ENCODE measurements at regions not wholly inside any gene's neighbourhood (a gene's known extent, or its start where the extent isn't known, plus 50 kb on each side); places are given as distances from the start of the nearest gene placed in this dataset.
"Not testable (repeated sequence)": the region's sequence is repeated elsewhere in the genome, so short reads cannot be mapped to it uniquely, and the experiment has no call there.

DNA sequence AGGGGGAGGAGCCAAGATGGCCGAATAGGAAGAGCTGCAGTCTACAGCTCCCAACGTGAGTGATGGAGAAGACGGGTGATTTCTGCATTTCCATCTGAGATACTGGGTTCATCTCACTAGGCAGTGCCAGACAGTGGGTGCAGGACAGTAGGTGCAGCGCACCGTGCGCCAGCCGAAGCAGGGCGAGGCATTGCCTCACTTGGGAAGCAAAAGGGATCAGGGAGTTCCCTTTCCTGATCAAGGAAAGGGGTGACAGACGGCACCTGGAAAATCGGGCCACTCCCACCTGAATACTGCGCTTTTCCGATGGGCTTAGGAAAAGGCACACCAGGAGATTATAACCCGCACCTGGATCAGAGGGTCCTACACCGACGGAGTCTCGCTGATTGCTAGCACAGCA, 121.1 kb upstream of the SESTD1 start:
- H3K27ac Mint-ChIP-seq; H3K4me3 Mint-ChIP-seq; DNase-seq; H3K36me3 Mint-ChIP-seq; H3K27me3 Mint-ChIP-seq; CTCF ChIA-PET; H3K9me3 Mint-ChIP-seq (ENCODE audit: low read depth); H3K4me1 Mint-ChIP-seq; ATAC-seq: not testable (repeated sequence)

DNA sequence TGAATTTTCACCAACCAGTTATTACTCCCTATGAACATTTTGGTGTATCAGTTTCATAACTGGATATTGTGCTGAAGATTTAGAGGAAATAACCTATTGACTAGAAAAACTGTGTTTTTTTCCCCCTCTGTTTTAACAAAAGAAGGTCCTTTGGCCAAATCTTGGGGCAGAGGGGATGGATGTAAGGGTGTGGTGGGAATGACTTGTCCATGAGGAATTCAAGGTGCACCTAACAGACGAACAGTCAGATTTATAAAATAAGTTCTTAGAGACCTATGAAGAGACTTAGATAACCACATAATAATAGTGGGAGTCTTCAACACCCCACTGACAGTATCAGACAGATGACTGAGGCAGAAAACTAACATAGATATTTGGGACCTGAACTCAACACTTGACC, 119.3 kb upstream of the SESTD1 start:
- H3K36me3 Mint-ChIP-seq, result no peaks in the 10 kb centered on the region
- H3K4me3 Mint-ChIP-seq, result no peak overlapping the region
- no peak overlapping the region for H3K27ac Mint-ChIP-seq

GRCh38 chr2:179377296-179377695, 112.7 kb upstream of the SESTD1 start:
- no peak for DNase-seq
- Mint-ChIP-seq H3K4me1 (no peaks in the 10 kb centered on the region), H3K9me3 (ENCODE audit: low read depth) (no peaks in the 10 kb centered on the region), H3K27me3 (no peaks in the 10 kb centered on the region), H3K4me3 (no peak overlapping the region), H3K27ac (no peak overlapping the region), H3K36me3 (no peaks in the 10 kb centered on the region)
- CTCF ChIA-PET, result no interaction called here
- no peak for ATAC-seq

More for the DNA sequence above, 119.3 kb upstream of the SESTD1 start:
- no peaks in the 10 kb centered on the region for H3K9me3 Mint-ChIP-seq (ENCODE audit: low read depth)
- no peaks in the 10 kb centered on the region for H3K27me3 Mint-ChIP-seq
- H3K4me1 Mint-ChIP-seq, result no peaks in the 10 kb centered on the region
- DNase-seq, result no peak
- no peak for ATAC-seq
- CTCF ChIA-PET, result no interaction called here

GRCh38 chr2:179376881-179377280, 112.2 kb upstream of the SESTD1 start:
- Mint-ChIP-seq H3K9me3 (ENCODE audit: low read depth) (no peaks in the 10 kb centered on the region), H3K4me1 (no peaks in the 10 kb centered on the region), H3K27me3 (no peaks in the 10 kb centered on the region), H3K36me3 (no peaks in the 10 kb centered on the region), H3K4me3 (no peak overlapping the region), H3K27ac (no peak overlapping the region)
- CTCF ChIA-PET, result no interaction called here
- no peak for ATAC-seq
- no peak for DNase-seq

GRCh38 chr2:179373816-179374215, 109.2 kb upstream of the SESTD1 start:
- ATAC-seq (no peak), DNase-seq (no peak)
- H3K4me3 Mint-ChIP-seq, result no peak overlapping the region
- H3K27ac Mint-ChIP-seq, result no peak overlapping the region
- no peaks in the 10 kb centered on the region for H3K27me3 Mint-ChIP-seq
- no peaks in the 10 kb centered on the region for H3K4me1 Mint-ChIP-seq
- no peaks in the 10 kb centered on the region for H3K36me3 Mint-ChIP-seq
- no peaks in the 10 kb centered on the region for H3K9me3 Mint-ChIP-seq (ENCODE audit: low read depth)
- CTCF ChIA-PET, result no interaction called here

- ATAC-seq; H3K9me3 Mint-ChIP-seq (ENCODE audit: low read depth): not testable (repeated sequence)
Measured at GRCh38 chr2:179365561-179365960, 100.9 kb upstream of the SESTD1 start.

GRCh38 chr2:179355881-179356280, 91.2 kb upstream of the SESTD1 start:
- Mint-ChIP-seq H3K9me3 (ENCODE audit: low read depth) (no peaks in the 10 kb centered on the region), H3K36me3 (no peaks in the 10 kb centered on the region), H3K4me3 (no peak overlapping the region), H3K27me3 (no peaks in the 10 kb centered on the region), H3K27ac (no peak overlapping the region), H3K4me1 (no peaks in the 10 kb centered on the region)
- CTCF ChIA-PET, result no interaction called here
- DNase-seq, result no peak
- ATAC-seq, result no peak

More at GRCh38 chr2:179365561-179365960, 100.9 kb upstream of the SESTD1 start:
- H3K27me3 Mint-ChIP-seq, H3K4me3 Mint-ChIP-seq, H3K4me1 Mint-ChIP-seq, H3K27ac Mint-ChIP-seq, DNase-seq, CTCF ChIA-PET, H3K36me3 Mint-ChIP-seq: not testable (repeated sequence)

DNA sequence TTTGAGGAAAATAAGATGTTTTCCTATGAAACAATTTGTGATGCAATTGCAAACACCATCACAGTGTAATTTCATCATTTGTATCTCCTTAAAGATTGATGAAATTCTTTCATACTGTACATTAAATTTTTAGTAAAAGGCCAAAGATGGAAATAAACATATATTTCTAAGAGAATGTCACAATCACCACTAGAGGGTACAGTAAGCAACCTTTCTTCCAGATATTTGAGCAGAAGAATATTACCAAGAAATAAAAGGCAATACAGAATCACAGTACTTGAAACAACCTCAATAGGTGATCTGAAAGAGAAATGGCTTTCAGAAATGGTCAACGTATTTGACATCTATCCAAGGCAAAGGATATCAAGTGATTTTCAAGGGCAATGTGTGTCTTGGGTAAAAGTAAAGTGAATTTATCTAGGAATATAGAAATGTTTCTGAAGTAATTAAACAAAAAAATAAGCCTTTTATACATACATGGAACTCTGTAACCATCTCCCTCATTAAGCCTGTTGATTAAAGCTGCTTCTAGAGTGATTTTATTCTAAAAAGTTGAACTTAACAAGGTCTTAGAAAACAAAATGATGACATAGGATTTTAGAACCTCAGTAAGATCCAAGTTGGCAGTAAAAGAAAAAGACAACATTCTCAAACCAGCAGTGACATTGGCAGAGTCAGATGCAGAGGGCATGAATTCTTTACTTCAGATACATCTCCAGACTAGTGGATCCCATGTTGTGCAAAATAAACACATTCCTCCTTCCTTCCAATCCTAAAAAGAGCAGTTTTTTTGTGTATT, 90.3 kb upstream of the SESTD1 start:
- Mint-ChIP-seq H3K36me3 (no peaks in the 10 kb centered on the region), H3K27me3 (no peaks in the 10 kb centered on the region), H3K9me3 (ENCODE audit: low read depth) (no peaks in the 10 kb centered on the region), H3K27ac (no peak overlapping the region), H3K4me1 (no peaks in the 10 kb centered on the region), H3K4me3 (no peak overlapping the region)
- CTCF ChIA-PET, result no interaction called here
- ATAC-seq (no peak), DNase-seq (no peak)

- Mint-ChIP-seq H3K27me3 (no peaks in the 10 kb centered on the region), H3K4me1 (no peaks in the 10 kb centered on the region), H3K27ac (no peak overlapping the region), H3K36me3 (no peaks in the 10 kb centered on the region), H3K4me3 (no peak overlapping the region), H3K9me3 (ENCODE audit: low read depth) (no peaks in the 10 kb centered on the region)
- ATAC-seq, result no peak
- DNase-seq, result no peak
- CTCF ChIA-PET, result no interaction called here
Measured at GRCh38 chr2:179354296-179354695, 89.7 kb upstream of the SESTD1 start.

GRCh38 chr2:179352181-179352580, 87.5 kb upstream of the SESTD1 start:
- Mint-ChIP-seq H3K4me1 (no peaks in the 10 kb centered on the region), H3K4me3 (no peak overlapping the region), H3K27ac (no peak overlapping the region), H3K36me3 (no peaks in the 10 kb centered on the region), H3K9me3 (ENCODE audit: low read depth) (no peaks in the 10 kb centered on the region), H3K27me3 (no peaks in the 10 kb centered on the region)
- ATAC-seq (no peak), DNase-seq (no peak)
- CTCF ChIA-PET, result no interaction called here

DNA sequence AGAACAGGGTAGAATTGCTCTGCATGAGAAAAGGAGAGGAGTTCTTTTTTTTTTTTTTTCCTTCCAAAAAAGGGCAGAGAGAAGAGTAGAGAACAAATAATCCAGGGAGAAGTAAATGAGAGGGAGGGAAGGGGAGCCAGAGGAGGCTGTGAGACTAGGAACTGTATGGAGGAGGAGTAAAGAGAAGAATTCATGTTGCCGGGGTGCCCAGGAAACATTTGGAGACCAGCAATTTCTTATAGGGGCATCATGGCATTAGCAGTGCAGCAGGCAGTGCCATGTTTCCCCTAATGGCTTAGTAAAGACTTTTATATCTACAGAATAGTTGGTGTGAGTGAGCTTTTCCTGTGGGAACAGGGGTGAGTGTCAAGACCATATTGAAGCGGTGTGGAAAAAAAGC, 86.4 kb upstream of the SESTD1 start:
- ATAC-seq (no peak), DNase-seq (no peak)
- Mint-ChIP-seq H3K27ac (no peak overlapping the region), H3K9me3 (ENCODE audit: low read depth) (no peaks in the 10 kb centered on the region), H3K4me1 (no peaks in the 10 kb centered on the region), H3K27me3 (no peaks in the 10 kb centered on the region), H3K4me3 (no peak overlapping the region), H3K36me3 (no peaks in the 10 kb centered on the region)
- CTCF ChIA-PET, result no interaction called here

GRCh38 chr2:179349670-179350303, 85.2 kb upstream of the SESTD1 start:
- no peak for ATAC-seq
- Mint-ChIP-seq H3K27me3 (no peaks in the 10 kb centered on the region), H3K9me3 (ENCODE audit: low read depth) (no peaks in the 10 kb centered on the region), H3K4me3 (no peak overlapping the region), H3K36me3 (no peaks in the 10 kb centered on the region), H3K4me1 (no peaks in the 10 kb centered on the region), H3K27ac (no peak overlapping the region)
- CTCF ChIA-PET, result no interaction called here
- DNase-seq, result no peak

DNA sequence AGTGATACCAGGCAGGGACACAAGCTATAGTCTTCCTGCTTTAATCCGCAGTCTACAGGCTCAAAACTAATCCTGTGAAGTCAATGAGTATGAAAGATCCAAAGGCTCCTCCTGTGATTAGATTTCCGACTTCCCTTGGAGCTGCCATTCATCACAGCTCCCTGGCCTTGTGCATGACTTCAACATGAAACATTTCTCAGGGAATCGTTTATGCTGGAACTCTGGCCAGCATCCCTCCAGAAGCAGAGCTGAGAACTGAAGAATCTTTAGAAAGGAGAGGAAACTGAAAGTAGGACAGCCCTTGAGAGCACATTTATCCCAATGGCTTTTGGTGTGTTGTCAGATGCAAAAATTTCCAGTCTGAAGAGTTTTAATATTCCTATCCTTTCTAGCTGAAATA, 84.3 kb upstream of the SESTD1 start:
- ATAC-seq (no peak), DNase-seq (no peak)
- H3K4me3 Mint-ChIP-seq, result no peak overlapping the region
- no peaks in the 10 kb centered on the region for H3K27me3 Mint-ChIP-seq
- CTCF ChIA-PET, result no interaction called here
- no peaks in the 10 kb centered on the region for H3K36me3 Mint-ChIP-seq
- H3K9me3 Mint-ChIP-seq (ENCODE audit: low read depth), result no peaks in the 10 kb centered on the region
- no peak overlapping the region for H3K27ac Mint-ChIP-seq
- H3K4me1 Mint-ChIP-seq, result no peaks in the 10 kb centered on the region

DNA sequence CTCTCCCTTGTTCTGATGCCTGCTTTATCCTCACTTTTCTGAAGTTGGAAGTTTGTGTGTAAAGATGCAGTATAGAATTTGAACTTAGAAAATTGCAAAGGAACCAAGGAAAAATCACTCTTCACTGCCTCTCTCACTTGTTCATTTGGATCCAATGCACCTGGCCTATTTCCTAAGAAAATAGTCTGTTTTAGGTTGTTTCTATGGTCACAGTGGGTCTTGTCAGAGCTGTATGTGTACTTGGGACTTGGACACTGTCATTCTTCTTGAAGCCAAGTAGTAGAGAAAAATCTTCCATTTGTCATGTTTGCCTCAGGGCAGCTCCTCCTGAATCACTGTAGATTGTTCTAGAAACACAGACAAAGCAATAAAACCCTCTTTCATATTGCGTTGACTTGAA, 80.3 kb upstream of the SESTD1 start:
- Mint-ChIP-seq H3K9me3 (ENCODE audit: low read depth) (no peaks in the 10 kb centered on the region), H3K27ac (no peak overlapping the region), H3K36me3 (no peaks in the 10 kb centered on the region), H3K4me3 (no peak overlapping the region), H3K4me1 (no peaks in the 10 kb centered on the region), H3K27me3 (no peaks in the 10 kb centered on the region)
- ATAC-seq (no peak), DNase-seq (no peak)
- CTCF ChIA-PET, result no interaction called here
